ENCODE measurements at regions not wholly inside any gene's neighbourhood (a gene's known extent, or its start where the extent isn't known, plus 50 kb on each side); places are given as distances from the start of the nearest gene placed in this dataset.

- DNase-seq (ENCODE audit: low read depth in 1 of 2, low spot score in 1 of 2), result no peak
- in situ Hi-C loops (cut with HindIII; ENCODE audit: low pct_unique_long_range_greater_than_20kb, low sequenced_read_pairs), result no loop called here
- no peak for TF ChIP-seq JUND (IDR thresholded peaks at IDR 0.05; ENCODE audit: low read depth)
These were observed 170.1 kb upstream of the B3GAT1 start for GRCh38 chr11:134581966-134582769.

GRCh38 chr11:134581121-134581626, 169.1 kb upstream of the B3GAT1 start:
- in situ Hi-C loops (cut with HindIII; ENCODE audit: low pct_unique_long_range_greater_than_20kb, low sequenced_read_pairs), result no loop called here
- TF ChIP-seq JUND (IDR thresholded peaks at IDR 0.05; ENCODE audit: low read depth), result no peak
- no peak for DNase-seq (ENCODE audit: low read depth in 1 of 2, low spot score in 1 of 2)

- DNase-seq (ENCODE audit: low read depth in 1 of 2, low spot score in 1 of 2), result no peak
- no peak for TF ChIP-seq JUND (IDR thresholded peaks at IDR 0.05; ENCODE audit: low read depth)
- in situ Hi-C loops (cut with HindIII; ENCODE audit: low pct_unique_long_range_greater_than_20kb, low sequenced_read_pairs), result no loop called here
These were observed 168.6 kb upstream of the B3GAT1 start for GRCh38 chr11:134580610-134580975.

- no peak for DNase-seq (ENCODE audit: low read depth in 1 of 2, low spot score in 1 of 2)
- in situ Hi-C loops (cut with HindIII; ENCODE audit: low pct_unique_long_range_greater_than_20kb, low sequenced_read_pairs), result no loop called here
- TF ChIP-seq JUND (IDR thresholded peaks at IDR 0.05; ENCODE audit: low read depth), result no peak
These were observed 167.9 kb upstream of the B3GAT1 start for GRCh38 chr11:134579724-134580609.

- peak; percentile 83 to 88 for DNase-seq (ENCODE audit: low read depth in 1 of 2, low spot score in 1 of 2)
- no peak for TF ChIP-seq JUND (IDR thresholded peaks at IDR 0.05; ENCODE audit: low read depth)
- in situ Hi-C loops (cut with HindIII; ENCODE audit: low pct_unique_long_range_greater_than_20kb, low sequenced_read_pairs), result no loop called here
These were observed 167.0 kb upstream of the B3GAT1 start for GRCh38 chr11:134578807-134579723.

- in situ Hi-C loops (cut with HindIII; ENCODE audit: low pct_unique_long_range_greater_than_20kb, low sequenced_read_pairs), result no loop called here
- DNase-seq (ENCODE audit: low read depth in 1 of 2, low spot score in 1 of 2), result no peak
- no peak for TF ChIP-seq JUND (IDR thresholded peaks at IDR 0.05; ENCODE audit: low read depth)
These were observed 165.8 kb upstream of the B3GAT1 start for GRCh38 chr11:134577751-134578395.

GRCh38 chr11:134576721-134577171, 164.7 kb upstream of the B3GAT1 start:
- in situ Hi-C loops (cut with HindIII; ENCODE audit: low pct_unique_long_range_greater_than_20kb, low sequenced_read_pairs), result no loop called here
- DNase-seq (ENCODE audit: low read depth in 1 of 2, low spot score in 1 of 2), result no peak
- no peak for TF ChIP-seq JUND (IDR thresholded peaks at IDR 0.05; ENCODE audit: low read depth)

GRCh38 chr11:134576286-134576685, 164.2 kb upstream of the B3GAT1 start:
- TF ChIP-seq JUND (IDR thresholded peaks at IDR 0.05; ENCODE audit: low read depth), result no peak

GRCh38 chr11:134575504-134576230, 163.6 kb upstream of the B3GAT1 start:
- no peak for DNase-seq (ENCODE audit: low read depth in 1 of 2, low spot score in 1 of 2)
- in situ Hi-C loops (cut with HindIII; ENCODE audit: low pct_unique_long_range_greater_than_20kb, low sequenced_read_pairs), result no loop called here
- TF ChIP-seq JUND (IDR thresholded peaks at IDR 0.05; ENCODE audit: low read depth), result no peak

More at GRCh38 chr11:134576286-134576685, 164.2 kb upstream of the B3GAT1 start:
- in situ Hi-C loops (cut with HindIII; ENCODE audit: low pct_unique_long_range_greater_than_20kb, low sequenced_read_pairs), result no loop called here
- DNase-seq (ENCODE audit: low read depth in 1 of 2, low spot score in 1 of 2), result no peak

GRCh38 chr11:134574947-134575346, 162.9 kb upstream of the B3GAT1 start:
- in situ Hi-C loops (cut with HindIII; ENCODE audit: low pct_unique_long_range_greater_than_20kb, low sequenced_read_pairs), result no loop called here
- no peak for DNase-seq (ENCODE audit: low read depth in 1 of 2, low spot score in 1 of 2)
- no peak for TF ChIP-seq JUND (IDR thresholded peaks at IDR 0.05; ENCODE audit: low read depth)

- no peak for DNase-seq (ENCODE audit: low read depth in 1 of 2, low spot score in 1 of 2)
- no peak for TF ChIP-seq JUND (IDR thresholded peaks at IDR 0.05; ENCODE audit: low read depth)
- in situ Hi-C loops (cut with HindIII; ENCODE audit: low pct_unique_long_range_greater_than_20kb, low sequenced_read_pairs), result no loop called here
These were observed 162.4 kb upstream of the B3GAT1 start for GRCh38 chr11:134574425-134574824.
